HG03135 (cell line): ENCODE measurements at regions not wholly inside any gene's neighbourhood (a gene's known extent, or its start where the extent isn't known, plus 50 kb on each side); places are given as distances from the start of the nearest gene placed in this dataset.
"Not testable (repeated sequence)": the region's sequence is repeated elsewhere in the genome, so short reads cannot be mapped to it uniquely, and the experiment has no call there.

Experiments
- ATAC-seq: cut with Tn5 transposase; IDR thresholded peaks from one replicate; pipeline ENCODE4 v1.9.1; 2021; ENCODE audit warnings: mild to moderate bottlenecking, moderate library complexity; ENCODE audit not compliant: unreplicated experiment

DNA sequence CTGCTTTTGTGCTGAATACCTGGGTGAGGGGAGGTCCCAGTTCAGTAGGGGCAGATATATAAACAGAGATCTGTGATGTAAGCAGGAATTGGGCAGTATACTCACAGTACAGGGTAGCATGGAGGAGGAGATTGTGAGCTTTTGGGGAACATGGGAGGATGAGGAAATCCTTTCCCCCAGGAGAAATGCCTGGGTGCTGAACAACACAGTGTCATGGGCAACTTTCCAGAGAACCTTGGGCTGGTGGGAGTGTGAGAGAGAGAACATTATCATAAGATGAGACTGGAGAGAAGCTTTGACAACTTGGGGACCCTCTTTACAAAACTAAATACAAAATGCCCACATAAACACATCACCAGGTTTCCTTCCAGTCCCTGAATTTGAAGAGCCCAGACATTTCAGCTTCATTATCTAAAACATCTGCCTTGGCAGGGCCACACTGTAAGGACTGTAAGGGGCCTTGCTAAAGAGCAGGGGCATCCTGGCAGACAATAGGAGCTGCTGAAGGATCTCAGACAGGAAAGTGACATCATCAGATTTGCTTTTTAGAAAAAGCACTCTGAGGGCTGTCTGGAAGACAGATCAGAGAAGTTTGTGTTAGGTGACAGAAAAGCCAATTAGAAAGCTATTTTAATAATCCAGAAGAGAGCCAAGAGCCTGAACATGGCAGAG is 105.1 kb upstream of the FOXN2 start:
- no peak for ATAC-seq

DNA sequence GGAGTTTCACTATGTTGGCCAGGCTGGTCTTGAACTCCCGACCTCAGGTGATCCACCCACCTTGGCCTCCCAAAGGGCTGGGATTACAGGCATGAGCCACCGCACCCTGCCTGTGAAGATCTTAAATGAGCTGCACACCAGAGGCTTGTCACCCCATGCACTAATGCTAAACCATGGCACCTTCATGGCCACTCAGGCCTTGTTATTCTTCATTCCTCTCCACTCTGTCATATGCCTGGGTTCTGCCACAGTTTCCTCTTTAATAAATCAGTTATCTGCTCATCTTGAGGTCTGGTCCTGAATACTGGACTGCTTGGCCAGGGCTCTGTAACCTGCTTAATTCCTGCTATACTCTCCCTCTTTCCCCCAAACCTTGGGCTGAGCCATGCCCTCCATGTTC is 104.3 kb upstream of the FOXN2 start:
- no peak for ATAC-seq

- ATAC-seq = no peak
Measured at GRCh38 chr2:48213646-48214045, 100.8 kb upstream of the FOXN2 start.

- ATAC-seq = no peak
Measured at GRCh38 chr2:48218169-48218568, 96.3 kb upstream of the FOXN2 start.

DNA sequence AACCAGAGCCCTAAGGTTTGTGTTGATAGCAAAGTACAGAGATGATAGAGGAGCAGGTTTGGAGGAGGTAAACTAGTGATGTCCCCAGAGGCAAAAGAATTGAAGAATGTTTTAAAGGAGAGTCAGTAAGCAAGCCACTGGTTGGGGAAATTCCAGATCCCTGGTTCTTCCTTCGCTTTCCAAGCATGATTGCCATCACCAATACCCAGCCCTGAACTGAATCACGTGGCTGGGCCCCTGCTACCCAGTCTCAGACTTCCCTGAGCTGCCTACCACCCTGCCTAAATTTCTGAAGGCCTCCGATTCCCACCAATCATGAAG is 95.3 kb upstream of the FOXN2 start:
- no peak for ATAC-seq

- no peak for ATAC-seq
Measured at GRCh38 chr2:48219555-48220436, 94.7 kb upstream of the FOXN2 start.

DNA sequence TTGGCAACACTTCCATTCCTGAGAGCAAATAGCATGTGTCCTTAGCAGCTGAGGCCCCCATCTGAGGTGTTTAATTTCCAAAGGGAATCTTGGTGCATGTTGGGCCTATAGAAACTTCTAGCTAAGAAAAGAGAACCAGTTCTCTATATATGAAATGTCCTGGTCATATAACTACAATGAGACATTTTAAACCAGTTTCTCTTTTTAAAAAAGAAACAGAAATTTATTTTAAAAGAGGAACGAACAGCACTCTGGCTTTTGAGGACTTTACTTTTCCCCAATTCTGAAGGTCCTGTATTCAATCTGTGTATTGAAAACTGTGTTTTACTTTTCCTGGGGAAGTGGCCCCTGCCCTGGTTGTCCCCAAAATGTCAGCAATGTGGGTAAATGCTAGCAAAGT is 94.0 kb upstream of the FOXN2 start:
- no peak for ATAC-seq

GRCh38 chr2:48221846-48222516 is 92.5 kb upstream of the FOXN2 start:
- ATAC-seq = no peak

DNA sequence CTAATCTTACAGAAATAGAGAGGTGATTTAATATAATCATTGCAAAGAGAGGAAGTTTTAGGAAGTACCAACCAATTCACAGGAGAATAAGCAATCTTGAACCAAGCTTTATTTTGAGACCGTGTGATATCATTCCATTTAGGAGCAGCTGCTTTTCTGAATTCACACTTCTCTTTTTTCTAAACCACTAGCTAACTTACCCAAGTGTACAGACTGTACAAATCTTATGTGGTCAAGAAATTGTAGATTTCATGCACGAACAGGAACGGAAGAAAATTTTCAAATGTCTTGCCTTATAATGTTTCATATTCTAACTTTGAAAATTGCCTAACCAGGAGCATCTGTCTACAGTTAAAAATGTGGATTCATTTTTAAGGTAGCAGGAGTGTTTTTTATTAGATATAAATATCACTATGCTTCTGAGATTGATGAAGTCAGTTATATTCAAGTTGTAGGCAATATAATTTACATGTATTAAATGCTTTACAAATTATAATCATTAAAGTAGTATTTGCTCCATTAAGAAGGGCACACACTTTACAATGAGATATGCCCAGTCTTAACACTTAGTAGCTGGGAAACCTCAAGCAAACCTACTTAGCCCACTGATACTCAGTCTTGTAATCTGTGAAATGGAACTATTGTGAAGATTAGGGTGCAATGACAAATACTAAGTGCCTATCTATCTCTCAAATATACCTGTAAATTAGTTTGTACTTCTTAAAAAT is 86.7 kb upstream of the FOXN2 start:
- peak; percentile 77 for ATAC-seq

GRCh38 chr2:48228345-48228684 is 86.2 kb upstream of the FOXN2 start:
- ATAC-seq = peak; percentile 38

- ATAC-seq = no peak
Measured at GRCh38 chr2:48229063-48229462, 85.4 kb upstream of the FOXN2 start.

DNA sequence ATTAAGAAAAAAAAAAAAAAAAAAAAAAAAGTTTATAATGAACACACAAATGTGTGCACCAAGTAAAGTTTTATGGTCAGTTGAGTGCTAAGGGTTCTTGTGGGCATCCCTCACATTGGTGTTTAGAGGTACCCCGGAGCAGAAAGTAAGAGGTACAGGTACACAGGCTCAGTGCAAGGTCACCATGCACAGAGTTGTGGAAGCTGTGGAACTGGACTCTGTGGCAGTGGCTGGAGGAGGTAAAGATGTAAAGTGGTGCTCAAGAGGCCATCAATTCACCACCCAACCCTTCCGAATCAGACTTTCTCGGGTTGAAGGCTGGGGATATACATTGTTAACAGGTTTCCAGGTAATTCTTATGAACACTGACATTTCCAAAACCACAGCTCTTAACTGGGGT is 83.6 kb upstream of the FOXN2 start:
- ATAC-seq = no peak

DNA sequence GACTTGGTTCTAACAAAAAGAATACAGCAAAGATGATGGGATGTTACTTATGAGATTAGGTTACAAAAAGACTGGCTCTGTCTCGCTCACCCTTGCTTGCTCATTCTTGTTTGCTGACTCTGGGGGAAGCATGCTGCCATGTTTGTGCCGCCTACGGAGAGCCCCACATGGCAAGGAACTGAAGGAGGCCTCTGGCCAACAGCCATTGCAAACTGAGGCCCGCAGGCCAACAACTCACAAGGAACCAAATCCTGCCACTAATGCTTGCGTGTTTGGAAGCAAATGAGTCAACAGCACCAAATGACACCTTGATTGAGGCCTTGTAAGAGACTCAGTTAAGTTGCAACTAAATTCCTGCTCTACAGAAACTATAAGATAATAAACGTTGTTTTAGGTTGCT is 82.1 kb upstream of the FOXN2 start:
- ATAC-seq = no peak

- no peak for ATAC-seq
Measured at GRCh38 chr2:48233005-48233404, 81.5 kb upstream of the FOXN2 start.

DNA sequence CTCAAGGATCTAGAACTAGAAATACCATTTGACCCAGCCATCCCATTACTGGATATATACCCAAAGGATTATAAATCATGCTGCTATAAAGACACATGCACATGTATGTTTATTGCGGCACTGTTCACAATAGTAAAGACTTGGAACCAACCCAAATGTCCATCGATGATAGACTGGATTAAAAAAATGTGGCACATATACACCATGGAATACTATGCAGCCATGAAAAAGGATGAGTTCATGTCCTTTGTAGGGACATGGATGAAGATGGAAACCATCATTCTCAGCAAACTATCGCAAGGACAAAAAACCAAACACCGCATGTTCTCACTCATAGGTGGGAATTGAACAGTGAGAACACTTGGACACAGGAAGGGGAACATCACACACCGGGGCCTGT is 80.7 kb upstream of the FOXN2 start:
- ATAC-seq = not testable (repeated sequence)

DNA sequence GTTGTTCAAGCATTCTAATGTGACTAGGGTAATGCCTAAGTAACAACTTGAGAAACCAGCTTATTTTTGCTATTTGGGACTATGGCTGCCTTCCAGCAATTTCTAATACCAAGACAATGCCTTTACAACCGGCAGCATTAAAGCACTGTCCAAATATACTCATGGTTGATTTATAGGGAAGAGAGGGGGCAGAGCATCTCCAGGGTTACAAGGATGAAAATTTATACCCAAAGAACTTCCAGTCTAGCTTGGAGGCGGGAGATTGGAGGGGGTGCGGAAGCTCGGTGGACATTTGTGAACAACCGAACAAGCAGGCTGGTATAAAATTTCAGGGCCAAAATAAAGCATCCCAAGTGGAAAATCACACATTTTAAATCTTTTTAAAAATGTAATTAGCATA is 79.4 kb upstream of the FOXN2 start:
- no peak for ATAC-seq

GRCh38 chr2:48238381-48238780 is 76.1 kb upstream of the FOXN2 start:
- no peak for ATAC-seq

DNA sequence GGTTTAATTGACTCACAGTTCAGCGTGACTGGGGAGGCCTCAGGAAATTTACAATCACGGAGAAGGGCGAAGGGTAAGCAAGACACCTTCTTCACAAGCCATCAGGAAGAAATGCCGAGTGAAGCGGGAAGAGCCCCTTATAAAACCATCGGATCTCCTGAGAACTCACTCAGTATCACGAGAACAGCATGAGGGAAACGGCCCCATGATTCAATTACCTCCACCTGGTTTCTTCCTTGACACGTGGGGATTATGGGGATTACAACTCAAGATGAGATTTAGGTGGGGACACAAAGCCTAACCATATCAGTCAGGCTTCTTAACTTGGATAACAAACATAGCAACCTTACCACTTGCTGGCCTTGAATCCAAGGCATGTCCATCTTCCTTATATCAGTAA is 73.6 kb upstream of the FOXN2 start:
- no peak for ATAC-seq

GRCh38 chr2:48247206-48247605 is 67.3 kb upstream of the FOXN2 start:
- ATAC-seq = no peak

GRCh38 chr2:48248251-48248933 is 66.1 kb upstream of the FOXN2 start:
- ATAC-seq = peak; percentile 85

DNA sequence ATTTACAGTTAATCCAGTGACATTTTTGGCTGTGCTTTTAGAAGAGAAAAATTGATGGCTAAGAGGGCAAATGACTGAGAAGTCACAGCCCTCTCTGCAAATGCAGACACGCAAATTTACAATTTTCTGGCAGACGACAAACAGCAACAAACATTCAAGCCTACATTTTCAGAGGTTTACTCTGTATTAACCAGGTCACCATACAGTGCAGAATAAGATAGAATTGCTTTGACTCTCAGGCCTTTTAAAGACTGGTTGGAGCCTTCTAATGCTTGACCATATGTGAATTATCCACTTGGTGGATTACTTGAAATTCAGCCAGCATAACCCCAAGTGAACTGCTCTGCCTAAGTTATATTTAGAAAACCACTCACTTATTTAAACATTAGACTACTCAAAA is 65.5 kb upstream of the FOXN2 start:
- no peak for ATAC-seq
